Endothelial cell of umbilical vein (primary cell): ENCODE measurements at regions not wholly inside any gene's neighbourhood (a gene's known extent, or its start where the extent isn't known, plus 50 kb on each side); places are given as distances from the start of the nearest gene placed in this dataset.

Experiments
- BruUV-seq: library from RNA; stranded (reverse); fragments of 400-500 nt; replicated peaks from 2 replicates; lab custom pipeline; 2021; lab: Mats Ljungman, UMichigan
- CTCF ChIA-PET: fragments of 300-600, 350-600 bp; sonication (Branson Sonifier 250); formaldehyde crosslinking; loops from one replicate; lab custom pipeline; 2021; ENCODE audit warnings: antibody characterized with exemption, inconsistent platforms; lab: Charles Lee
- POLR2A ChIA-PET: fragments of 300-600, 350-600 bp; sonication (Branson Sonifier 250); formaldehyde crosslinking; loops from one replicate; lab custom pipeline; 2021; ENCODE audit warnings: antibody characterized with exemption, inconsistent platforms; lab: Charles Lee
- DNase-seq: peaks from one replicate; pipeline ENCODE4 v3.0.0-alpha.2; 2011; ENCODE audit warnings: low read depth, low spot score
- FAIRE-seq: peaks from 2 replicates; lab custom pipeline; 2011; peaks lifted over from hg19 to GRCh38; lab: Jason Lieb, UNC
- H2AFZ ChIP-seq: 2 replicates; pipeline ENCODE4 v1.6.0; 2012; ENCODE audit warnings: low read depth, low read length, control low read depth, inconsistent platforms
- H3K27ac ChIP-seq: 2 replicates; pipeline ENCODE4 v1.5.1; 2011; ENCODE audit warnings: low read depth, mild to moderate bottlenecking, control low read depth, low read length, moderate library complexity; ENCODE audit not compliant: insufficient read depth
- H3K27me3 ChIP-seq, 2 experiments: 2 replicates each; pipeline versions ENCODE4 v1.6.0 to v1.6.1; 2011; ENCODE audit warnings: low read length in 2 of 2, mixed read lengths in 1 of 2; ENCODE audit not compliant: control insufficient read depth in 2 of 2, insufficient read depth in 2 of 2
- H3K36me3 ChIP-seq, 2 experiments: 2 replicates in 1 of 2; 3 replicates in 1 of 2; pipeline ENCODE4 v1.5.1; 2011; ENCODE audit warnings: low read length in 2 of 2, mild to moderate bottlenecking in 1 of 2, moderate library complexity in 1 of 2; ENCODE audit not compliant: control insufficient read depth in 2 of 2, insufficient read depth in 2 of 2; ENCODE audit errors: extremely low read depth in 1 of 2
- H3K4me1 ChIP-seq: 3 replicates; pipeline ENCODE4 v1.5.1; 2011; ENCODE audit warnings: mild to moderate bottlenecking, low read length; ENCODE audit not compliant: control insufficient read depth, insufficient read depth; ENCODE audit errors: extremely low read depth
- H3K4me2 ChIP-seq: 2 replicates; pipeline ENCODE4 v1.6.1; 2011; ENCODE audit warnings: low read length, control low read depth, mixed read lengths; ENCODE audit not compliant: insufficient read depth
- H3K4me3 ChIP-seq, 3 experiments: fragments of 200-600 bp in 1 of 3; sonication (generic), shearing (Covaris generic) in 1 of 3; replicated peaks in 1 of 3; 2 replicates each; pipeline ENCODE4 v1.5.1; 2011 to 2016; ENCODE audit warnings: control low read depth in 3 of 3, low read length in 3 of 3, mild to moderate bottlenecking in 2 of 3, inconsistent platforms in 1 of 3, low read depth in 1 of 3, moderate library complexity in 1 of 3; ENCODE audit not compliant: insufficient read depth in 1 of 3
- H3K79me2 ChIP-seq: 2 replicates; pipeline ENCODE4 v1.6.0; 2012; ENCODE audit warnings: low read length, inconsistent platforms; ENCODE audit not compliant: control insufficient read depth, insufficient read depth
- H3K9ac ChIP-seq: replicated peaks from 2 replicates; pipeline ENCODE3; 2011; ENCODE audit warnings: low read length, control low read depth; ENCODE audit not compliant: insufficient read depth; ENCODE audit errors: extremely low read depth
- H3K9me1 ChIP-seq: replicated peaks from 3 replicates; pipeline ENCODE4 v1.6.0; 2011; ENCODE audit warnings: mild to moderate bottlenecking, low read length; ENCODE audit not compliant: control insufficient read depth, insufficient read depth; ENCODE audit errors: extremely low read depth
- H3K9me3 ChIP-seq: replicated peaks from 2 replicates; pipeline ENCODE4 v1.5.1; 2012; ENCODE audit warnings: low read length, inconsistent platforms; ENCODE audit not compliant: control insufficient read depth, insufficient read depth
- H4K20me1 ChIP-seq: replicated peaks from 2 replicates; pipeline ENCODE3; 2011; ENCODE audit warnings: mild to moderate bottlenecking, low read length; ENCODE audit not compliant: control insufficient read depth, insufficient read depth; ENCODE audit errors: extremely low read depth
- EZH2 ChIP-seq: IDR thresholded peaks from 2 replicates; pipeline ENCODE4 v1.6.1; 2012; ENCODE audit warnings: borderline replicate concordance, low read depth, mild to moderate bottlenecking, moderate library complexity, low read length, inconsistent platforms; ENCODE audit not compliant: severe bottlenecking
- FOS ChIP-seq: IDR thresholded peaks from 2 replicates; pipeline ENCODE4 v1.6.1; 2011; ENCODE audit warnings: mild to moderate bottlenecking, low read length, moderate library complexity, borderline replicate concordance; ENCODE audit not compliant: insufficient read depth
- GATA2 ChIP-seq: IDR thresholded peaks from 2 replicates; pipeline ENCODE4 v1.7.0; 2011; ENCODE audit warnings: low read depth, mild to moderate bottlenecking, moderate library complexity, mixed read lengths, low read length; ENCODE audit not compliant: insufficient read length, insufficient read depth
- JUN ChIP-seq: IDR thresholded peaks from 2 replicates; pipeline ENCODE4 v1.6.1; 2011; ENCODE audit warnings: borderline replicate concordance, low read depth; ENCODE audit not compliant: insufficient read length, insufficient read depth
- MYC ChIP-seq: IDR thresholded peaks from one replicate; pipeline ENCODE4 v1.6.1; 2011; ENCODE audit warnings: mild to moderate bottlenecking, low read depth, low read length
- POLR2A ChIP-seq: IDR thresholded peaks from 2 replicates; pipeline ENCODE4 v1.6.1; 2012; ENCODE audit warnings: low read depth, mild to moderate bottlenecking, control low read depth, low read length
- POLR2AphosphoS5 ChIP-seq: IDR thresholded peaks from 2 replicates; pipeline ENCODE4 v1.6.1; 2012; ENCODE audit warnings: low read depth, mild to moderate bottlenecking, control low read depth, low read length, moderate library complexity; ENCODE audit not compliant: insufficient read depth
- dilution Hi-C: fragments of 300-500 bp; cut with MboI; formaldehyde crosslinking; loops from one replicate; pipeline ENCODE4 v1.15.0; 2019; ENCODE audit warnings: low sequenced_read_pairs; ENCODE audit not compliant: extremely low pct_ligation_motif_present
- intact Hi-C: fragments of 100-400 bp; cut with micrococcal nuclease; formaldehyde crosslinking; loops from one replicate; pipeline ENCODE4 v1.10.0; 2022
- TF ChIP-seq, protein P1 (sequence below): IDR thresholded peaks from 2 replicates; pipeline ENCODE4 v1.6.1; 2011; ENCODE audit not compliant: insufficient read depth, insufficient read length
- TF ChIP-seq, protein P2 (sequence below), 2 donors: IDR thresholded peaks; 1 replicate in 1 of 2; 2 replicates in 1 of 2; pipeline ENCODE4 v1.5.1; 2011; ENCODE audit warnings: low read length in 2 of 2, mild to moderate bottlenecking in 2 of 2, moderate library complexity in 2 of 2, control low read depth in 1 of 2, inconsistent platforms in 1 of 2, low read depth in 1 of 2; ENCODE audit not compliant: insufficient read depth in 1 of 2; ENCODE audit errors: extremely low read depth in 1 of 2

DNA sequence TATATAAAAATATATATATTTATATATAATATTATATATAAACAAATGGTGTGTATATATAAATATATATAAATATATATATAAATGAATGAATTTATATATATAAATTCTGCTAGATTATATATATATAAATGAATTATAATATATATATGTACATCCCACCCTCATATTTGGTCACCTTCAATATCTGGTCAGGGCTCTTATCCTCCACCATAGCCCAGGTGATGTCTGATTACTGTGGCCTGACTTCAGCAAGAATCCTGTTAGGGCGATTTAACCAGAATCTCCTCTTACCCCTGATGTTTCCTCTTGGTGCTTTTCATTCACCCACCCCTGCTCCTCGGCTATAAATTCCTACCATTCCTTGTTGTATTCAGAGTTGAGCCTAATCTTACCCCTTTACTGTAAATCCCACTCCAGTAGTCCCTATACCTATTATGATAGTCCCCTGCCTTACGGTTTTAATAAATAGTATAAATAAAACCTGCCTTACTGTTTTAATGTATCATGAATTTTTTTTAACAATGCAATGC is 439.6 kb downstream of the PLOD2 start:
- no peaks in the 10 kb centered on the region for H3K4me1 ChIP-seq
- no peak for DNase-seq
- H3K79me2 ChIP-seq, result no peaks in the 10 kb centered on the region
- no peaks in the 10 kb centered on the region for H3K9me1 ChIP-seq
- CTCF ChIA-PET, result no interaction called here
- intact Hi-C loops, result no loop called here
- BruUV-seq, result no TSS peak
- H3K9me3 ChIP-seq, result no peaks in the 10 kb centered on the region
- H2AFZ ChIP-seq, result no peak overlapping the region
- POLR2A ChIA-PET, result no interaction called here
- no peaks in the 10 kb centered on the region for H3K36me3 ChIP-seq
- no peak overlapping the region for H3K27ac ChIP-seq
- dilution Hi-C loops, result no loop called here
- H4K20me1 ChIP-seq, result no peaks in the 10 kb centered on the region
- no peak for TF ChIP-seq FOS
- TF ChIP-seq MYC, result no peak
- TF ChIP-seq POLR2AphosphoS5, result no peak
- no peak for TF ChIP-seq POLR2A
- TF ChIP-seq GATA2, result no peak
- TF ChIP-seq EZH2, result no peak
- TF ChIP-seq, protein P1, sequence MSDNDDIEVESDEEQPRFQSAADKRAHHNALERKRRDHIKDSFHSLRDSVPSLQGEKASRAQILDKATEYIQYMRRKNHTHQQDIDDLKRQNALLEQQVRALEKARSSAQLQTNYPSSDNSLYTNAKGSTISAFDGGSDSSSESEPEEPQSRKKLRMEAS, result no peak
- no peak for TF ChIP-seq JUN
- no peaks in the 10 kb centered on the region for H3K27me3 ChIP-seq
- H3K4me3 ChIP-seq, result no peak overlapping the region
- H3K4me2 ChIP-seq, result no peak overlapping the region
- FAIRE-seq, result no peak
- H3K9ac ChIP-seq, result no peak overlapping the region

DNA sequence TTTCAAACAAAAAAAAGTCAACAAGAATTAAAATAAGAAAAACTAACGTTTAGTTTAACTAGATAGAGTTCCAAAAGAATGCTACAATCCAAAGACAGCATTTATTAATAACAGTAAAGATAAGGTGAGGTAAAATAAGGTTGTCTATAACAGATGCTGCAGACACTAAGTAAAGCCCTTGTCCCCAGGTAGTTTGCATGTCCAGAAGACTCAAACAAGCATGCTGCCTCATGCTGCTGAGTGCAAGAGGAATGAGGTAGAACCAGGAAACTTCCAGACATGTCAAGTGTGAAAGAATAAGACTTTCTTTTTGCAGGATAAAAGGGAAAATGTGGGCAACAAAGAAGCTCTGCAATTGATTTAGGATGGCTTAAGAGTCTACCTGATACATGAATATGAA is 439.2 kb downstream of the PLOD2 start:
- H3K27me3 ChIP-seq, result no peaks in the 10 kb centered on the region
- POLR2A ChIA-PET, result no interaction called here
- CTCF ChIA-PET, result no interaction called here
- no peak overlapping the region for H3K4me2 ChIP-seq
- H3K4me3 ChIP-seq, result no peak overlapping the region
- FAIRE-seq (no peak), DNase-seq (no peak)
- H3K9me3 ChIP-seq, result no peaks in the 10 kb centered on the region
- TF ChIP-seq MYC (no peak), FOS (no peak), JUN (no peak), POLR2A (no peak)
- TF ChIP-seq, protein P2, sequence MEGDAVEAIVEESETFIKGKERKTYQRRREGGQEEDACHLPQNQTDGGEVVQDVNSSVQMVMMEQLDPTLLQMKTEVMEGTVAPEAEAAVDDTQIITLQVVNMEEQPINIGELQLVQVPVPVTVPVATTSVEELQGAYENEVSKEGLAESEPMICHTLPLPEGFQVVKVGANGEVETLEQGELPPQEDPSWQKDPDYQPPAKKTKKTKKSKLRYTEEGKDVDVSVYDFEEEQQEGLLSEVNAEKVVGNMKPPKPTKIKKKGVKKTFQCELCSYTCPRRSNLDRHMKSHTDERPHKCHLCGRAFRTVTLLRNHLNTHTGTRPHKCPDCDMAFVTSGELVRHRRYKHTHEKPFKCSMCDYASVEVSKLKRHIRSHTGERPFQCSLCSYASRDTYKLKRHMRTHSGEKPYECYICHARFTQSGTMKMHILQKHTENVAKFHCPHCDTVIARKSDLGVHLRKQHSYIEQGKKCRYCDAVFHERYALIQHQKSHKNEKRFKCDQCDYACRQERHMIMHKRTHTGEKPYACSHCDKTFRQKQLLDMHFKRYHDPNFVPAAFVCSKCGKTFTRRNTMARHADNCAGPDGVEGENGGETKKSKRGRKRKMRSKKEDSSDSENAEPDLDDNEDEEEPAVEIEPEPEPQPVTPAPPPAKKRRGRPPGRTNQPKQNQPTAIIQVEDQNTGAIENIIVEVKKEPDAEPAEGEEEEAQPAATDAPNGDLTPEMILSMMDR (IDR thresholded peaks at IDR 0.05; ENCODE audit: extremely low read depth in 1 of 2, insufficient read depth in 1 of 2, low read depth in 1 of 2, low read length in 2 of 2), result no peak
- no peaks in the 10 kb centered on the region for H3K79me2 ChIP-seq
- no peak overlapping the region for H3K27ac ChIP-seq
- H3K9ac ChIP-seq, result no peak overlapping the region
- H4K20me1 ChIP-seq, result no peaks in the 10 kb centered on the region
- no peaks in the 10 kb centered on the region for H3K4me1 ChIP-seq
- no TSS peak for BruUV-seq
- H2AFZ ChIP-seq, result no peak overlapping the region
- H3K36me3 ChIP-seq, result no peaks in the 10 kb centered on the region
- dilution Hi-C loops, result no loop called here
- intact Hi-C loops, result no loop called here
- no peaks in the 10 kb centered on the region for H3K9me1 ChIP-seq
